K562 (cell line): ENCODE measurements at regions not wholly inside any gene's neighbourhood (a gene's known extent, or its start where the extent isn't known, plus 50 kb on each side); places are given as distances from the start of the nearest gene placed in this dataset.

ENCODE experiments used
- ATAC-seq: fragments of 200-7000 bp; cut with Tn5 transposase; 3 replicates; pipeline ENCODE4 v1.9.1; 2020; ENCODE audit warnings: moderate library complexity
- BruUV-seq: library from RNA; stranded (reverse); fragments of 400-500 nt; replicated peaks from 2 replicates; lab custom pipeline; 2021; lab: Mats Ljungman, UMichigan
- CTCF ChIA-PET: fragments of 300-600 bp; formaldehyde crosslinking; extraction: SDS; loops from one replicate; lab custom pipeline; 2021; ENCODE audit warnings: low intra/inter-chr PET ratio; lab: Yijun Ruan, JAX
- POLR2A ChIA-PET: fragments of 300-600, 350-650 bp; sonication (Branson Sonifier 250); formaldehyde crosslinking; extraction: SDS; loops from one replicate; lab custom pipeline; 2021; ENCODE audit warnings: antibody characterized with exemption, inconsistent platforms; lab: Yijun Ruan, JAX
- DNase-seq, 4 experiments: peaks; one replicate each; pipeline versions ENCODE4 v3.0.0 to v3.0.0-alpha.2; 2011 to 2018; ENCODE audit warnings: low spot score in 3 of 4, mixed read lengths in 3 of 4; ENCODE audit errors: extremely low read depth in 1 of 4
- FAIRE-seq: peaks from 2 replicates; lab custom pipeline; 2011; peaks lifted over from hg19 to GRCh38; lab: Jason Lieb, UNC
- H2AFZ ChIP-seq: 2 replicates; pipeline ENCODE4 v1.6.0; 2011; ENCODE audit warnings: low read depth, low read length, control low read depth, inconsistent platforms
- H3K27ac ChIP-seq: fragments of 200-600 bp; 3 replicates; pipeline ENCODE4 v1.8.0; 2011; ENCODE audit warnings: low read depth, mild to moderate bottlenecking, control low read depth, inconsistent platforms, low read length, moderate library complexity, mixed read lengths; ENCODE audit errors: extremely low read depth
- H3K27me3 ChIP-seq, 2 experiments: fragments of 300-600 bp in 1 of 2; 2 replicates in 1 of 2; 3 replicates in 1 of 2; pipeline versions ENCODE4 v1.6.0 to v1.8.0; 2011; ENCODE audit warnings: inconsistent platforms in 2 of 2, low read length in 2 of 2, mild to moderate bottlenecking in 1 of 2, mixed read lengths in 1 of 2, moderate library complexity in 1 of 2; ENCODE audit not compliant: control insufficient read depth in 2 of 2, insufficient read depth in 2 of 2
- H3K36me3 ChIP-seq: fragments of 300-600 bp; 3 replicates; pipeline ENCODE4 v1.8.0; 2011; ENCODE audit warnings: mild to moderate bottlenecking, low read length, inconsistent platforms; ENCODE audit not compliant: control insufficient read depth, insufficient read depth
- H3K4me1 ChIP-seq, 2 experiments: fragments of 200-600 bp in 1 of 2; replicated peaks in 1 of 2; 2 replicates in 1 of 2; 3 replicates in 1 of 2; pipeline versions ENCODE4 v1.5.1 to v1.8.0; 2011; ENCODE audit warnings: inconsistent platforms in 2 of 2, low read length in 2 of 2, mild to moderate bottlenecking in 1 of 2, mixed read lengths in 1 of 2, moderate library complexity in 1 of 2; ENCODE audit not compliant: control insufficient read depth in 2 of 2, insufficient read depth in 2 of 2
- H3K4me2 ChIP-seq: 2 replicates; pipeline ENCODE4 v1.6.1; 2011; ENCODE audit warnings: low read length, control low read depth, inconsistent platforms, mixed read lengths; ENCODE audit not compliant: insufficient read depth
- H3K4me3 ChIP-seq: fragments of 200-600 bp; sonication (generic), shearing (Covaris generic); 2 replicates; pipeline ENCODE4 v1.5.1; 2016; ENCODE audit warnings: control low read depth, inconsistent platforms
- H3K79me2 ChIP-seq: fragments of 200-600 bp; 3 replicates; pipeline ENCODE4 v1.8.0; 2011; ENCODE audit warnings: low read length, inconsistent platforms; ENCODE audit not compliant: control insufficient read depth, insufficient read depth
- H3K9ac ChIP-seq, 2 experiments: 2 replicates each; pipeline versions ENCODE4 v1.6.0 to v1.6.1; 2011; ENCODE audit warnings: low read depth in 2 of 2, low read length in 2 of 2, control low read depth in 1 of 2, inconsistent platforms in 1 of 2, mild to moderate bottlenecking in 1 of 2, mixed read lengths in 1 of 2; ENCODE audit not compliant: insufficient read depth in 1 of 2
- H3K9me1 ChIP-seq: one replicate; pipeline ENCODE4 v1.6.0; 2011; ENCODE audit warnings: inconsistent platforms, mild to moderate bottlenecking, low read length, moderate library complexity; ENCODE audit not compliant: control insufficient read depth, insufficient read depth
- H3K9me3 ChIP-seq: replicated peaks from 2 replicates; pipeline ENCODE4 v1.5.1; 2011; ENCODE audit warnings: low read depth, low read length, inconsistent platforms; ENCODE audit not compliant: control insufficient read depth, insufficient read depth
- H4K20me1 ChIP-seq: replicated peaks from 2 replicates; pipeline ENCODE4 v1.6.1; 2011; ENCODE audit warnings: low read length, inconsistent platforms, mixed read lengths; ENCODE audit not compliant: control insufficient read depth, insufficient read depth
- BCOR ChIP-seq: fragments of 450-650 bp; IDR thresholded peaks from 2 replicates; pipeline ENCODE4 v1.6.1; 2016
- MAZ ChIP-seq, 2 experiments: fragments of 450-650 bp in 1 of 2; sonication (generic) in 1 of 2; formaldehyde crosslinking; IDR thresholded peaks in 1 of 2; conservative IDR thresholded peaks in 1 of 2; 2 replicates each; pipeline versions ENCODE4 v1.4.0 to v1.5.0; 2020; ENCODE audit warnings: mild to moderate bottlenecking in 1 of 2, missing genetic modification reagents in 1 of 2
- RBM25 ChIP-seq: fragments of 200-400 bp; formaldehyde crosslinking; IDR thresholded peaks from 2 replicates; pipeline ENCODE4 v1.6.1; 2018; ENCODE audit warnings: low read length, low read depth, moderate library complexity; ENCODE audit not compliant: severe bottlenecking
- ZNF121 ChIP-seq: sonication (generic); formaldehyde crosslinking; conservative IDR thresholded peaks from 2 replicates; pipeline ENCODE4 v1.8.0; 2022; ENCODE audit warnings: missing genetic modification reagents
- ZNF695 ChIP-seq: fragments of 450-650 bp; formaldehyde crosslinking; IDR thresholded peaks from 2 replicates; pipeline ENCODE4 v1.4.0; 2020; ENCODE audit warnings: mild to moderate bottlenecking, moderate library complexity
- WGBS: fragments of 100-300 bp; shearing (Covaris generic); methylation state at CpG from one replicate; pipeline ENCODE4 v1.1.6; 2016; ENCODE audit warnings: low coverage, mixed read lengths; ENCODE audit not compliant: insufficient coverage; ENCODE audit errors: missing lambda C conversion rate; 5-methylcytosine and 5-hydroxymethylcytosine counted together
- in situ Hi-C: fragments of 300-500 bp; cut with MboI; formaldehyde crosslinking; loops from 4 replicates; pipeline ENCODE4 v1.15.0; 2018; ENCODE audit warnings: inconsistent platforms, mixed read lengths
- intact Hi-C: fragments of 100-400 bp; cut with micrococcal nuclease; formaldehyde crosslinking; loops from 2 replicates; pipeline ENCODE4 v1.14.2; 2022

GRCh38 chr10:15452545-15452944 is 81.5 kb upstream of the FAM171A1 start:
- DNase-seq = no peak
- Histone ChIP-seq H4K20me1 (no peaks in the 10 kb centered on the region), H2AFZ (peak overlapping the region; percentile 66; the same call in 1 of the 2 replicates), H3K4me1 (peaks cover 18 to 62% of the 10 kb centered on the region in 2 experiments), H3K9me3 (peaks cover 8% of the 10 kb centered on the region)
- CTCF ChIA-PET = no interaction called here
- 64% methylated on average over 5 of the region's 5 CpGs for WGBS
- TF ChIP-seq BCOR (peak; percentile 59; the same call in 1 of the 2 replicates), ZNF121 (peak; percentile 81), MAZ (CRISPR knock-in tag; conservative IDR thresholded peaks at IDR 0.05 in 1 of 2, IDR thresholded peaks at IDR 0.05 in 1 of 2) (0 out of 4 replicates have a peak, but pooled peaks of 1 of the 2 experiments have one; percentile 15), ZNF695 (CRISPR knock-in tag) (no peak), RBM25 (peak; percentile 52)
- TF ChIP-seq, all 486 proteins: peak for 4
- ATAC-seq = no peak
- POLR2A ChIA-PET = no interaction called here
- Histone ChIP-seq H3K9ac (peak overlapping the region in 1 of 2 experiments; percentile 44; a peak in 2 of 4 replicates), H3K4me3 (no peak overlapping the region), H3K27me3 (no peaks in the 10 kb centered on the region), H3K4me2 (peak overlapping the region; percentile 44), H3K9me1 (no peaks in the 10 kb centered on the region), H3K27ac (peak overlapping the region; percentile 87), H3K36me3 (no peaks in the 10 kb centered on the region), H3K79me2 (no peaks in the 10 kb centered on the region)
- FAIRE-seq = no peak
- intact Hi-C loops (loop anchor here (5.0 kb wide), 1 partner anchor 350 kb away; no protein-coding TSS in a partner anchor), in situ Hi-C loops (no loop called here)
- BruUV-seq = no TSS peak
